HG03354 (cell line): ENCODE measurements at regions not wholly inside any gene's neighbourhood (a gene's known extent, or its start where the extent isn't known, plus 50 kb on each side); places are given as distances from the start of the nearest gene placed in this dataset.
"Not testable (repeated sequence)": the region's sequence is repeated elsewhere in the genome, so short reads cannot be mapped to it uniquely, and the experiment has no call there.

Source experiments
- ATAC-seq: cut with Tn5 transposase; IDR thresholded peaks from one replicate; pipeline ENCODE4 v1.9.1; 2021; ENCODE audit warnings: mild to moderate bottlenecking; ENCODE audit not compliant: unreplicated experiment, poor library complexity, severe bottlenecking

GRCh38 chr10:34058845-34059614, 724.6 kb upstream of the NRP1 start:
- ATAC-seq: no peak

GRCh38 chr10:34055410-34055985, 721.0 kb upstream of the NRP1 start:
- ATAC-seq: not testable (repeated sequence)

- no peak for ATAC-seq
Measured at GRCh38 chr10:34049887-34050286, 715.4 kb upstream of the NRP1 start.

GRCh38 chr10:34049469-34049868, 715.0 kb upstream of the NRP1 start:
- ATAC-seq: no peak

GRCh38 chr10:34047389-34047788, 712.9 kb upstream of the NRP1 start:
- ATAC-seq: no peak

- ATAC-seq: no peak
Measured at GRCh38 chr10:34046506-34047034, 712.1 kb upstream of the NRP1 start.

GRCh38 chr10:34045571-34046190, 711.2 kb upstream of the NRP1 start:
- ATAC-seq: no peak

GRCh38 chr10:34041871-34042270, 707.4 kb upstream of the NRP1 start:
- ATAC-seq: no peak

GRCh38 chr10:34037499-34037898, 703.0 kb upstream of the NRP1 start:
- no peak for ATAC-seq

GRCh38 chr10:34035241-34035790, 700.8 kb upstream of the NRP1 start:
- not testable (repeated sequence) for ATAC-seq

- ATAC-seq: no peak
Measured at GRCh38 chr10:34033078-34033477, 698.6 kb upstream of the NRP1 start.

GRCh38 chr10:34032564-34032963, 698.1 kb upstream of the NRP1 start:
- ATAC-seq: no peak

GRCh38 chr10:34031400-34031799, 696.9 kb upstream of the NRP1 start:
- ATAC-seq: no peak

- ATAC-seq: no peak
Measured at GRCh38 chr10:34029455-34029854, 695.0 kb upstream of the NRP1 start.

- ATAC-seq: no peak
Measured at GRCh38 chr10:34028936-34029335, 694.5 kb upstream of the NRP1 start.

GRCh38 chr10:34024693-34025425, 690.4 kb upstream of the NRP1 start:
- no peak for ATAC-seq

- no peak for ATAC-seq
Measured at GRCh38 chr10:34024282-34024681, 689.8 kb upstream of the NRP1 start.

- no peak for ATAC-seq
Measured at GRCh38 chr10:34022195-34022594, 687.7 kb upstream of the NRP1 start.

GRCh38 chr10:34018784-34019183, 684.3 kb upstream of the NRP1 start:
- no peak for ATAC-seq

- ATAC-seq: no peak
Measured at GRCh38 chr10:34018129-34018528, 683.7 kb upstream of the NRP1 start.
